NCI-H1436 treated with DMSO at 0.1 percent for 48 hours (cell line): ENCODE measurements at regions not wholly inside any gene's neighbourhood (a gene's known extent, or its start where the extent isn't known, plus 50 kb on each side); places are given as distances from the start of the nearest gene placed in this dataset.
A peak's percentile ranks its signal among the peaks of the same experiment; 100 is the strongest.

Experiments
- DNase-seq: peaks from one replicate; lab custom pipeline; 2025; lab: John Stamatoyannopoulos, UW

GRCh38 chr2:65688141-65688886 lies 255.9 kb upstream of the SPRED2 start:
- no peak for DNase-seq

DNA sequence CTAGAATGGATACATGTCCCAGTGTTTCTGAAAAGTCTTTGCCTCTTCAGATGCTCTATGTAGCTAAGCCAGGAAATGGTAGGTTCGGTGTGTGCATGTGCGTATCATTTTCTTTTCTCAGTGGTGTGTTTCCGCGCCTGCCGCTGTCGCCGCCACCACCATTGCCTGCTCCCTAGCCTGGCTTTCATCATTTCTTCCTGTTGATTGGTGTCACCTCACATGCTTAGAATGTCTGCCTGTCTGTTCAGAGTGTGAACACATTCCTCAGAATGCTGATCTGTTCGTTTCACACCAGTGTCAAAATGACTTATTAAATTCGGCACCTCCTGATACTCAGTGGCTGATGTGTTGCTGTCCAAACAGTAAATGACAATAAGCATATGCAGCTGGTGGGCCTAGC lies 255.2 kb upstream of the SPRED2 start:
- DNase-seq: no peak

DNA sequence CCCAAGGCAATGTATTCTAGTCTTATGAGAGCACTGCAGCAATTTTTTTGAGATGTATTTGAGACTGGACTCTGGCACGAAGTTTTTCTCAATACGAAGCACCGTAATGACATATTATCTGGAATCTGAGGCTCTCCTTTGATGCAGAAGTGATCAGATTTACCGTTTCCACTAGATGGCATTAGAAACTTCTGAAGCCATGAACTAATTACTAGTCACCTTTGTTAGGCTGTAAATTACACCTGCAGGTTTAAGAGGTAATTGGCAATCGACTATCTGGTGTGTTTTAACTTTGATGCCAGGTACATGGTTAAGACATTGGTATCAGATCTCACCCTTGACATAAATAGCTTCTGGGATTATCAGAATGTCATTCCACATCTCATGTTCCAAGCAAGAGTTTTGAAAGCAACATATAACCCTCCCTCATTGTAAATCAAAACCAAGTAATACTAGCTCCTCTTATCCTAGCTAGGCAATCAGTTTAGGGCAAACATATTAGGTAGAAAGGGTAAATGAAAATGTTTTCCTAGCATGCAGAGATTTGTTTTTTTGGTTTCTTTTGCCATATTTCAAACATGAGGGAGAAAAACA lies 254.6 kb upstream of the SPRED2 start:
- peak; percentile 4 for DNase-seq

GRCh38 chr2:65681503-65681902 lies 249.1 kb upstream of the SPRED2 start:
- DNase-seq: no peak

DNA sequence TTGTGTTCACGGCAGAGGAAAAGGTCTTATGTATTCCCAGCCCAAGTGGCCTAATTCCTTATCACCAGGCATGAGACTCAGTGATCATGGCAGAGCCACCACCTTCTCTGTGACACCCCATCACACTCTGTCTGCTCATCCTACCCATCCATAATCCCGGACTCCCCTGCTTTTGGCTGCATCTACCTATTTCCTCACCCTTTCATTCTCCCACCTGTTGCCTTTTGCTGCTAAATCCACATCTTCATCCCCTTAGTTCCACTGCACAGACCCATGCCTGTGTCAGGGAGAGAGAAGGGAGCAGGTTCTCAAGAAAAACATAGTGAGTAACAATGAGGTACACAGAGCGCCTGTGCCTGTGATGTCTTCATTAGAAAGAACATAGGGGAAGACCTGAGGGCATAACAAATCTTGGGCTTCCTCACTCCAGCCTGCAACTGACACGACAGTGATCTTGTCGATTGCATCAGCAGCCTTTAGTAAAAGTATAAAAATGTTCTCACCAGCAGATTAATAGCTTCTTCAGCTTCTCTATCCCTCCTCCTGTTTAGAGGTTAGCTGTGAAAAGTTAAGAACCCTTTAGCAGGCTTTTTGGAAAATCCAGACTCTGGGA lies 246.5 kb upstream of the SPRED2 start:
- DNase-seq: no peak

DNA sequence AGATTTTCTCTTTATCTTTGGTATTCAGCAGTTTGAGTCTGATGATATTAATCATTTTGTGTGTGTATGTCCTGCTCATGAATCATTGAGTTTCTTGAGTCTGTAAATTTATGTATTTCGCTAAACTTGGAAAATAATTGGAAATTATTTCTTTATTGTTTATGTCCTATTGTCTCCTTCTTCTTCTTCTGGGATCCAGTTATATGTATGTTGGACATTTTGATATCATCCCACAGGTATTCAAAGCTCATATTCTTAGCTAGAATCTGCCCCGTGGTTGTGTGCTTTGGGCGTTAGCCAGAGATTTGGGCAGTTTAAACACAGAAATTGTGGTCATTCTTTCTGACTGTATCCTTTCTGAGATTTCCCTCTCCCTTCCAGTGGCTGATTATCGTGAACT lies 243.0 kb upstream of the SPRED2 start:
- DNase-seq: no peak

GRCh38 chr2:65671670-65672242 lies 239.4 kb upstream of the SPRED2 start:
- DNase-seq: no peak

DNA sequence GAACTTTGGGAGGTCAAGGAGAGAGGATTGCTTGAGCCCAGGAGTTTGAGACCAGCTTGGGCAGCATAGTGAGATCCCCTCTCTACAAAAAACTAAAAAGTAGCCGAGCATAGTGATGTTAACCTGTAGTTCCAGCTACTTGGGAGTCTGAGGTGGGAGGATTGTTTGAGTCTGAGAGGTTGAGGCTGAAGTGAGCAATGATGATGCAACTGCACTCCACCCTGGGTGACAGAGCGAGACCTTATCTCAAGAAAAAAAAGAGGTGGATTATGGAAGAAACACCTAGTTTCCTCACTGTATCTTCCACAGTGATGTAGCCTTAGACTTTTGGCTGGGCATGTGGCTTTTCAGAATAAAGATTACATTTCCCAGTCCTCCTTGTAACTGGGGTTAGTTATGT lies 237.2 kb upstream of the SPRED2 start:
- no peak for DNase-seq

- DNase-seq: no peak
Observed at GRCh38 chr2:65668744-65669143, 236.3 kb upstream of the SPRED2 start.

GRCh38 chr2:65666156-65666725 lies 233.8 kb upstream of the SPRED2 start:
- DNase-seq: no peak

DNA sequence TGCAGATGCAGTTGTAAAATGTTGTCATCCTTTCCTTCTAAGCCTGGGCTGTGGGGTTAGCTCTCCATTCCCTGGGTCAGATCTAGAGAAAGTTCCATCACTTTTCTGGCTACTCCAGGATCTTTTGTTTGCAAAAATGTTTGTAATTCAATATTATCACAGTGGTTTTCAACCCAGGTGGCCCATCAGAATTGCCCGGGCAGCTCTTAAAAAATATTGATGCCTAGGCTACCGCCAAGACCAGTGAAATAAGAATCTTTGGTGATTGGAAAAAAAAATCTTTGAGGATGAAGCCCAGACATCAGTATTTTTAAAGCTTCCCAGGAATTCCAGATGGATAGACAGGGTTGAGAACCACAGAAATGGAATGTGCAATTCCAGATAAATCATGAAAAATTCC lies 232.5 kb upstream of the SPRED2 start:
- DNase-seq: no peak

GRCh38 chr2:65663831-65664407 lies 231.5 kb upstream of the SPRED2 start:
- DNase-seq: no peak

DNA sequence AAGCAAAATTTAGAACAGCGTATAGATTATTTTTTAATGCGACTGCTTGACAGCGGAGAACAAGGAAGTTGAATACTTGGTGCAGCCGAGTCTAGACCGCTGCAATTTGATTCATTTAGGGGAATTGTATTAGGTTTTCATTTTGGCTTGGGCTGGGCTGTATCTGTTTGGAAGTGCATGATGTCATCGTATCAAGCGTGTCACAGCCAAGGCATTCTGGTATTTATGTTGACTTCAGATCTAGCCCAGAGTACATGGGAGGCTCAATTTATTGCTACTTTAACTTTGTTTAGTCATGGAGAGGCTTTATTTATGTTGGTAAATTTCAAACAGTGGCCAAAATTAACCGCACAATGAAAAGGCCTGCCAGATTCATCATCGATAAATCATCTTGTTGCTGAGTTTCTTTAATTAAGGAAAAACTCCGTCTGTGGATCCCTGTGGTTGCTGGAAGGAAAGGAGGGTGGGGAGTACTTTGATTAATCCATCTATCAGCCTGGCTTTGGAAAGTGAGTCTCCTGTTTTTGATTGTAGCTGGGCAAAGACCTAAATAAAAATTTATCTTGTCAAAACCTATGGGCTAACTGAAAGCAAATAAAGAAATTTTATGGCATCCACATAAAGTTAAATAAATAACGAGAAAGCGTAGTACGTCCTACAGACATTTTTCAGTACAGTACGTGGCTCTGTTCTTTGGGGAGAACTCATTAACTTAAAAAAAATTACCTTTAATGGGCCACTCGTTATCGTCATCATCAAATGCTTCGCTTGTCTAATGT lies 230.4 kb upstream of the SPRED2 start:
- DNase-seq: no peak

- DNase-seq: no peak
Observed at GRCh38 chr2:65661980-65662653, 229.7 kb upstream of the SPRED2 start.

GRCh38 chr2:65660340-65660739 lies 227.9 kb upstream of the SPRED2 start:
- DNase-seq: no peak

GRCh38 chr2:65658881-65659280 lies 226.5 kb upstream of the SPRED2 start:
- DNase-seq: no peak

DNA sequence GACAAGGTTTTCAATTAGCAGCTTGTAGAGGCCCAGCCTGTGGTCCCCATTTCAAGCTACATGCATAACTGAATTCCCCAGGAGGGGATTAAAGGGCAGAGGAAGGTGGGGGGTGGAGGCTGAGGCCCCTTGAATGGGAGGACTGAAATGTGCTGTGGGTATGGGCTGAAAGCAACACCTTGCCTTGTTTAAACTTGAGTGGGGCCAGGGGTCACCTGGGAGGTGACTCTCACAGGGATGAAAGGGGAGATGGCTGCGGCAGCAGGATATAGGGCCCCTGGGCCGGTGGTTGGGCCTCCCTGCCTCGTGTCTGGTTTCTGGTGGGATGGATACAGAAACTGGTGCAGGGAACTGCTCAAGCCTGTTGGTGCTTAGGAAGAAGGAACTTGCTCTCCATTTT lies 225.9 kb upstream of the SPRED2 start:
- no peak for DNase-seq

DNA sequence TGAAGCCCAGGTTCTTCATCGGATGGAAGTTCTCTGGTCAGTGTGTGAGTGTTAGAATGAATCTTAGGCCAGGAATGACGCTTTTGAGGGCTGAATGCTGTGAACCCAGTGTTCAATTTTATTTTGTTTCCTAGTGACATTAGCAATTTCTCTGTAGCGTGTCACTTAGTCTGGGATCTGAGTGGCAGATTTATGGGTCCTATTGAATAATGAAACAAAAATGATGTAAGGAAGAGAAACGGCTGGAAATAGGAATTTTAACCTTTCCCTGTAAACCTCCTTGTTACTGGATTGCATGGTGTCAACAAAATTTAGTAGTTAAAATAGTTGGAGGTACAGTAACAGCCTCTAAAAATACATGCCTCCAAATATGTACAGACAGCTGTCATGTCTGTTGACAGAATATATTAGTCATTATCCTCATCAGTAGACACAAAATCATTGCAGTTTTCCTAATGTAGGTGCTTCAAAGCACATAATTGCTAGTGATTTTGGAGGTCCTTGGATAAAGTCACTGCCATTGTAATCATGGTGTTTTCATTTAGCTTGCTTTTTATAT lies 223.8 kb upstream of the SPRED2 start:
- DNase-seq: no peak

DNA sequence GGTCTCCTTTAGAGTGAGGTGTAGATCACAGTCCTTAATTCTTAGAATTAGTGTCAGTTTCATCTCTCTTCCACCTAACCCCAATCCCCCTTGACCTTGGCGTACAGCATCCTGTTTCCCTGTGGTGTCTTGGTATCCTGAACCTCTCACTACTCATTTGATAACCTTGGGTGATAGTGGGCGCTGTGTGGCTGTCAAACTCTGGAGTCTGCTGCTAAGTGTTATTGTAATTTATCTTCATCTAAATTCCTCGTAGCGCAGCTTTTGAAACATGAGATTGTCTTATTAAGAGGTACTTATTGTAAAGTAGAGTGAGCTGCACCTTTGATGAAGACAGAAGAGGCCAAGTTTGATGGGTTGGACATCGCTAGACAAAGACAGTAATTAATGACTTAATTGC lies 222.6 kb upstream of the SPRED2 start:
- no peak for DNase-seq

- no peak for DNase-seq
Observed at GRCh38 chr2:65654496-65654895, 222.1 kb upstream of the SPRED2 start.

DNA sequence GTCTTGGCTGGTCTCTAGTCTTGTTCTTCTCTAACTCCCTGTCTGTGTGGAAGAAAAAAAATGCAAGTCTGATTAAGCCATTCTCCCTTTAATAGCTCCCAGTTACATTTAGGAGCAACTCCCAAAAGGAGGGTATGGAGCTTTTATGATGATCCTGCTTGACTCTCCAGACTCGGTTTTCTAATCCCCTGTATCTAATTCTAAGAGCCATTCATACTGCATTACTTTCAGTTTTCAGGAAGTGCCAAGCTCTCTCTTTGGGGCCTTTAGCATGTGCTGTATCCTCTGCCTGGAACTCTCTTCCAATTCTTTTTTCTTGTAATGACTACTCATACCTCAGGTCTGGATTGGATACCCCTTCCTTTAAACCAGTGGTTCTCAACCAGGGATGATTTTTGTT lies 219.7 kb upstream of the SPRED2 start:
- no peak for DNase-seq
